Retina (tissue), 1 donor: ENCODE measurements at regions not wholly inside any gene's neighbourhood (a gene's known extent, or its start where the extent isn't known, plus 50 kb on each side); places are given as distances from the start of the nearest gene placed in this dataset.

Experiments used
- DNase-seq: peaks from one replicate; pipeline ENCODE4 v3.0.0-alpha.2; 2016

- no peak for DNase-seq
Measured at GRCh38 chr12:107533218-107533617, 152.4 kb upstream of the PWP1 start.

GRCh38 chr12:107536613-107537012 lies 149.0 kb upstream of the PWP1 start:
- no peak for DNase-seq

GRCh38 chr12:107537464-107538119 lies 148.0 kb upstream of the PWP1 start:
- DNase-seq: no peak

- DNase-seq: no peak
Measured at GRCh38 chr12:107539196-107539939, 146.2 kb upstream of the PWP1 start.

GRCh38 chr12:107541001-107541705 lies 144.4 kb upstream of the PWP1 start:
- no peak for DNase-seq

- no peak for DNase-seq
Measured at GRCh38 chr12:107543416-107543815, 142.2 kb upstream of the PWP1 start.

GRCh38 chr12:107543841-107544240 lies 141.8 kb upstream of the PWP1 start:
- no peak for DNase-seq

- DNase-seq: no peak
Measured at GRCh38 chr12:107544937-107545336, 140.7 kb upstream of the PWP1 start.

- DNase-seq: no peak
Measured at GRCh38 chr12:107545737-107546353, 139.8 kb upstream of the PWP1 start.

- DNase-seq: no peak
Measured at GRCh38 chr12:107547389-107547788, 138.2 kb upstream of the PWP1 start.

GRCh38 chr12:107549651-107550480 lies 135.7 kb upstream of the PWP1 start:
- DNase-seq: no peak

- DNase-seq: no peak
Measured at GRCh38 chr12:107551434-107551833, 134.2 kb upstream of the PWP1 start.

GRCh38 chr12:107552263-107552662 lies 133.3 kb upstream of the PWP1 start:
- no peak for DNase-seq

GRCh38 chr12:107553211-107553765 lies 132.3 kb upstream of the PWP1 start:
- no peak for DNase-seq

- DNase-seq: no peak
Measured at GRCh38 chr12:107554941-107555340, 130.7 kb upstream of the PWP1 start.

GRCh38 chr12:107557026-107557425 lies 128.6 kb upstream of the PWP1 start:
- DNase-seq: no peak

GRCh38 chr12:107557589-107558100 lies 128.0 kb upstream of the PWP1 start:
- DNase-seq: no peak

GRCh38 chr12:107558141-107558815 lies 127.3 kb upstream of the PWP1 start:
- no peak for DNase-seq

- DNase-seq: no peak
Measured at GRCh38 chr12:107558816-107559382, 126.7 kb upstream of the PWP1 start.

- peak; percentile 37 for DNase-seq
Measured at GRCh38 chr12:107560165-107560898, 125.3 kb upstream of the PWP1 start.
